Liver (tissue), 7 donors: ENCODE measurements at regions not wholly inside any gene's neighbourhood (a gene's known extent, or its start where the extent isn't known, plus 50 kb on each side); places are given as distances from the start of the nearest gene placed in this dataset.

Experiments used
- DNase-seq: peaks from one replicate; pipeline ENCODE4 v3.0.0-alpha.2; 2017; ENCODE audit warnings: low spot score
- H3K27ac ChIP-seq, 2 donors: one replicate each; pipeline ENCODE4 v1.7.0; 2013; ENCODE audit warnings: inconsistent platforms in 2 of 2, low read length in 2 of 2, control low read depth in 1 of 2, low read depth in 1 of 2, mild to moderate bottlenecking in 1 of 2
- H3K27me3 ChIP-seq, 4 donors: one replicate each; pipeline versions ENCODE4 v1.6.1 to v1.7.0; 2013; ENCODE audit warnings: low read length in 3 of 4, inconsistent platforms in 1 of 4, mild to moderate bottlenecking in 1 of 4, moderate library complexity in 1 of 4; ENCODE audit not compliant: control insufficient read depth in 4 of 4, insufficient read depth in 4 of 4
- H3K36me3 ChIP-seq, 4 donors: one replicate each; pipeline versions ENCODE4 v1.6.1 to v1.7.0; 2013; ENCODE audit warnings: low read length in 3 of 4, mild to moderate bottlenecking in 3 of 4, low read depth in 1 of 4, moderate library complexity in 1 of 4; ENCODE audit not compliant: control insufficient read depth in 4 of 4, insufficient read depth in 3 of 4
- H3K4me1 ChIP-seq, 4 donors: one replicate each; pipeline versions ENCODE4 v1.6.1 to v1.7.0; 2013; ENCODE audit warnings: low read length in 3 of 4, mild to moderate bottlenecking in 3 of 4, moderate library complexity in 1 of 4; ENCODE audit not compliant: control insufficient read depth in 4 of 4, insufficient read depth in 4 of 4
- H3K4me3 ChIP-seq, 3 donors: one replicate each; pipeline versions ENCODE4 v1.6.1 to v1.7.0; 2013; ENCODE audit warnings: low read length in 3 of 3, control low read depth in 1 of 3, low read depth in 1 of 3, mild to moderate bottlenecking in 1 of 3
- H3K9ac ChIP-seq, 2 donors: one replicate each; pipeline ENCODE4 v1.7.0; 2013; ENCODE audit warnings: low read length in 2 of 2, mild to moderate bottlenecking in 2 of 2, moderate library complexity in 2 of 2, control low read depth in 1 of 2, low read depth in 1 of 2
- H3K9me3 ChIP-seq, 4 donors: one replicate each; pipeline versions ENCODE4 v1.6.1 to v1.7.0; 2013; ENCODE audit warnings: low read length in 3 of 4; ENCODE audit not compliant: control insufficient read depth in 4 of 4
- EGR1 ChIP-seq, 2 donors: IDR thresholded peaks; 2 replicates each; pipeline ENCODE4 v1.6.1; 2016 to 2018; ENCODE audit warnings: antibody characterized with exemption in 2 of 2, low read depth in 2 of 2
- FOXA1 ChIP-seq: IDR thresholded peaks from 2 replicates; pipeline ENCODE4 v1.6.1; 2016; ENCODE audit warnings: antibody characterized with exemption
- FOXA2 ChIP-seq: IDR thresholded peaks from 2 replicates; pipeline ENCODE4 v1.6.1; 2016; ENCODE audit warnings: antibody characterized with exemption
- HNF4A ChIP-seq, 2 donors: conservative IDR thresholded peaks; 2 replicates each; pipeline ENCODE4 v1.6.1; 2016; ENCODE audit warnings: antibody characterized with exemption in 2 of 2, mild to moderate bottlenecking in 2 of 2
- HNF4G ChIP-seq: IDR thresholded peaks from 2 replicates; pipeline ENCODE4 v1.6.1; 2016; ENCODE audit warnings: antibody characterized with exemption
- JUND ChIP-seq, 2 donors: IDR thresholded peaks; 2 replicates each; pipeline ENCODE4 v1.6.1; 2016; ENCODE audit warnings: antibody characterized with exemption in 2 of 2
- MAX ChIP-seq: IDR thresholded peaks from 2 replicates; pipeline ENCODE4 v1.6.1; 2016; ENCODE audit warnings: antibody characterized with exemption
- NR2F2 ChIP-seq: IDR thresholded peaks from 2 replicates; pipeline ENCODE4 v1.6.1; 2016; ENCODE audit warnings: antibody characterized with exemption
- RAD21 ChIP-seq, 2 donors: IDR thresholded peaks; 2 replicates each; pipeline ENCODE4 v1.6.1; 2016; ENCODE audit warnings: antibody characterized with exemption in 2 of 2, mild to moderate bottlenecking in 2 of 2
- RXRA ChIP-seq, 2 donors: IDR thresholded peaks; 2 replicates each; pipeline ENCODE4 v1.6.1; 2017 to 2018; ENCODE audit warnings: antibody characterized with exemption in 2 of 2, mild to moderate bottlenecking in 1 of 2
- SP1 ChIP-seq: IDR thresholded peaks from 2 replicates; pipeline ENCODE4 v1.6.1; 2018; ENCODE audit warnings: antibody characterized with exemption, mild to moderate bottlenecking
- TAF1 ChIP-seq: conservative IDR thresholded peaks from 2 replicates; pipeline ENCODE4 v1.6.1; 2016; ENCODE audit warnings: antibody characterized with exemption, mild to moderate bottlenecking
- YY1 ChIP-seq: IDR thresholded peaks from 2 replicates; pipeline ENCODE4 v1.6.1; 2016; ENCODE audit warnings: antibody characterized with exemption, mild to moderate bottlenecking
- WGBS: extraction: QIAGEN DNeasy Blood & Tissue Kit; methylation state at CpG from one replicate; pipeline ENCODE4 v1.1.7; 2013; 5-methylcytosine and 5-hydroxymethylcytosine counted together
- TF ChIP-seq, protein P1 (sequence below): IDR thresholded peaks from 2 replicates; pipeline ENCODE4 v1.6.1; 2016; ENCODE audit warnings: antibody characterized with exemption
- TF ChIP-seq, protein P2 (sequence below): IDR thresholded peaks from 2 replicates; pipeline ENCODE4 v1.6.1; 2016; ENCODE audit warnings: antibody characterized with exemption
- TF ChIP-seq, protein P3 (sequence below): IDR thresholded peaks from 2 replicates; pipeline ENCODE4 v1.6.1; 2016; ENCODE audit warnings: antibody characterized with exemption, mild to moderate bottlenecking
- donor health status: healthy.
- donor health status: healthy.
- donor health status: healthy.
- donor health status: healthy.

- WGBS: 94% methylated on average over 6 of the region's 6 CpGs
- DNase-seq: no peak
- TF ChIP-seq MAX: no peak
- Histone ChIP-seq H3K27me3 (no peaks in the 10 kb centered on the region), H3K36me3 (no peaks in the 10 kb centered on the region), H3K9ac (no peak overlapping the region), H3K27ac (no peak overlapping the region), H3K4me3 (no peak overlapping the region), H3K9me3 (no peaks in the 10 kb centered on the region), H3K4me1 (no peaks in the 10 kb centered on the region)
Measured at GRCh38 chr2:120604767-120605166, 130.9 kb upstream of the GLI2 start.

GRCh38 chr2:120605231-120605935 is 130.3 kb upstream of the GLI2 start:
- TF ChIP-seq, protein P1, sequence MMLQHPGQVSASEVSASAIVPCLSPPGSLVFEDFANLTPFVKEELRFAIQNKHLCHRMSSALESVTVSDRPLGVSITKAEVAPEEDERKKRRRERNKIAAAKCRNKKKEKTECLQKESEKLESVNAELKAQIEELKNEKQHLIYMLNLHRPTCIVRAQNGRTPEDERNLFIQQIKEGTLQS: no peak
- no peak for TF ChIP-seq YY1
- TF ChIP-seq, protein P2, sequence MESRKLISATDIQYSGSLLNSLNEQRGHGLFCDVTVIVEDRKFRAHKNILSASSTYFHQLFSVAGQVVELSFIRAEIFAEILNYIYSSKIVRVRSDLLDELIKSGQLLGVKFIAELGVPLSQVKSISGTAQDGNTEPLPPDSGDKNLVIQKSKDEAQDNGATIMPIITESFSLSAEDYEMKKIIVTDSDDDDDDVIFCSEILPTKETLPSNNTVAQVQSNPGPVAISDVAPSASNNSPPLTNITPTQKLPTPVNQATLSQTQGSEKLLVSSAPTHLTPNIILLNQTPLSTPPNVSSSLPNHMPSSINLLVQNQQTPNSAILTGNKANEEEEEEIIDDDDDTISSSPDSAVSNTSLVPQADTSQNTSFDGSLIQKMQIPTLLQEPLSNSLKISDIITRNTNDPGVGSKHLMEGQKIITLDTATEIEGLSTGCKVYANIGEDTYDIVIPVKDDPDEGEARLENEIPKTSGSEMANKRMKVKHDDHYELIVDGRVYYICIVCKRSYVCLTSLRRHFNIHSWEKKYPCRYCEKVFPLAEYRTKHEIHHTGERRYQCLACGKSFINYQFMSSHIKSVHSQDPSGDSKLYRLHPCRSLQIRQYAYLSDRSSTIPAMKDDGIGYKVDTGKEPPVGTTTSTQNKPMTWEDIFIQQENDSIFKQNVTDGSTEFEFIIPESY: no peak
- 79% methylated on average over 10 of the region's 10 CpGs for WGBS
- DNase-seq: no peak
- Histone ChIP-seq H3K4me1 (no peaks in the 10 kb centered on the region), H3K9ac (no peak overlapping the region), H3K27ac (no peak overlapping the region), H3K36me3 (no peaks in the 10 kb centered on the region), H3K4me3 (no peak overlapping the region), H3K9me3 (no peaks in the 10 kb centered on the region), H3K27me3 (no peaks in the 10 kb centered on the region)

DNA sequence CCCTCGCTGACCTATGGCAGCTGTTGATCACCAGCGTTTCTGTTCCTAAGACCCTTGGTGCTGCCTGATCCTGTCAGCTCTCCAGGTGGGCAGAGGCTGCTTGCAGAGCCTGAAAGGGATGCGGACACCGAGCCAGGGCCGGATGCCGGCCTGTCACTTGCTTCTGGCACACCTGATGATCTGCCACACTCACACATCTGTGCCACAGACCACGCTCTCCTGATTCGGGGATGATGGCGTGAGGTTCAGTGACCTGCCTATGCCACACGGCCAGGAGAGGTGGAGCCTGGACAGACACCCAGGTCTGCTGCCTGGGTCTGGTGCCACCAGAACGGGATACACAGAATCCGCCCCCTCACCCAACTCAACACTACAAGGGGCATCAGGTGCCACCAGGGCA is 129.4 kb upstream of the GLI2 start:
- DNase-seq: no peak
- WGBS: 74% methylated on average over 12 of the region's 12 CpGs
- Histone ChIP-seq H3K4me1 (no peaks in the 10 kb centered on the region), H3K36me3 (no peaks in the 10 kb centered on the region), H3K27me3 (no peaks in the 10 kb centered on the region), H3K4me3 (no peak overlapping the region), H3K9ac (no peak overlapping the region), H3K27ac (no peak overlapping the region), H3K9me3 (no peaks in the 10 kb centered on the region)
- no peak for TF ChIP-seq HNF4A (conservative IDR thresholded peaks at IDR 0.05)
- no peak for TF ChIP-seq TAF1
- TF ChIP-seq, protein P2: no peak
- TF ChIP-seq, protein P3, sequence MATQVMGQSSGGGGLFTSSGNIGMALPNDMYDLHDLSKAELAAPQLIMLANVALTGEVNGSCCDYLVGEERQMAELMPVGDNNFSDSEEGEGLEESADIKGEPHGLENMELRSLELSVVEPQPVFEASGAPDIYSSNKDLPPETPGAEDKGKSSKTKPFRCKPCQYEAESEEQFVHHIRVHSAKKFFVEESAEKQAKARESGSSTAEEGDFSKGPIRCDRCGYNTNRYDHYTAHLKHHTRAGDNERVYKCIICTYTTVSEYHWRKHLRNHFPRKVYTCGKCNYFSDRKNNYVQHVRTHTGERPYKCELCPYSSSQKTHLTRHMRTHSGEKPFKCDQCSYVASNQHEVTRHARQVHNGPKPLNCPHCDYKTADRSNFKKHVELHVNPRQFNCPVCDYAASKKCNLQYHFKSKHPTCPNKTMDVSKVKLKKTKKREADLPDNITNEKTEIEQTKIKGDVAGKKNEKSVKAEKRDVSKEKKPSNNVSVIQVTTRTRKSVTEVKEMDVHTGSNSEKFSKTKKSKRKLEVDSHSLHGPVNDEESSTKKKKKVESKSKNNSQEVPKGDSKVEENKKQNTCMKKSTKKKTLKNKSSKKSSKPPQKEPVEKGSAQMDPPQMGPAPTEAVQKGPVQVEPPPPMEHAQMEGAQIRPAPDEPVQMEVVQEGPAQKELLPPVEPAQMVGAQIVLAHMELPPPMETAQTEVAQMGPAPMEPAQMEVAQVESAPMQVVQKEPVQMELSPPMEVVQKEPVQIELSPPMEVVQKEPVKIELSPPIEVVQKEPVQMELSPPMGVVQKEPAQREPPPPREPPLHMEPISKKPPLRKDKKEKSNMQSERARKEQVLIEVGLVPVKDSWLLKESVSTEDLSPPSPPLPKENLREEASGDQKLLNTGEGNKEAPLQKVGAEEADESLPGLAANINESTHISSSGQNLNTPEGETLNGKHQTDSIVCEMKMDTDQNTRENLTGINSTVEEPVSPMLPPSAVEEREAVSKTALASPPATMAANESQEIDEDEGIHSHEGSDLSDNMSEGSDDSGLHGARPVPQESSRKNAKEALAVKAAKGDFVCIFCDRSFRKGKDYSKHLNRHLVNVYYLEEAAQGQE: no peak
- TF ChIP-seq MAX: no peak
- TF ChIP-seq YY1: no peak
- TF ChIP-seq JUND (IDR thresholded peaks at IDR 0.05): no peak
- TF ChIP-seq HNF4G: no peak
- TF ChIP-seq SP1: no peak
- no peak for TF ChIP-seq FOXA1
- no peak for TF ChIP-seq EGR1 (IDR thresholded peaks at IDR 0.05; ENCODE audit: low read depth in 2 of 2)
- TF ChIP-seq FOXA2: no peak
- TF ChIP-seq, protein P1: no peak
- no peak for TF ChIP-seq RAD21 (IDR thresholded peaks at IDR 0.05)
- no peak for TF ChIP-seq NR2F2
- TF ChIP-seq RXRA (IDR thresholded peaks at IDR 0.05): no peak
